ENCODE measurements at regions not wholly inside any gene's neighbourhood (a gene's known extent, or its start where the extent isn't known, plus 50 kb on each side); places are given as distances from the start of the nearest gene placed in this dataset.

- no peaks in the 10 kb centered on the region for H3K27me3 ChIP-seq (ENCODE audit: control insufficient read depth, insufficient read depth, low read length)
- H3K4me3 ChIP-seq (ENCODE audit: low read depth in 2 of 2, low read length in 2 of 2): no peak overlapping the region
- ATAC-seq: no peak
- BruUV-seq (replicated peaks): no TSS peak
- no peaks in the 10 kb centered on the region for H3K36me3 ChIP-seq (ENCODE audit: control insufficient read depth, insufficient read depth, low read length)
- ChIA-PET CTCF (no interaction called here), POLR2A (no interaction called here)
- in situ Hi-C loops (cut with HindIII; ENCODE audit: low pct_unique_long_range_greater_than_20kb, low sequenced_read_pairs): no loop called here
- H3K27ac ChIP-seq (ENCODE audit: low read length): no peak overlapping the region
- intact Hi-C loops (cut with micrococcal nuclease; ENCODE audit: unreplicated experiment): no loop called here
- DNase-seq (ENCODE audit: low read depth, low spot score): no peak
- no peaks in the 10 kb centered on the region for H3K9me3 ChIP-seq (ENCODE audit: control insufficient read depth, insufficient read depth, low read depth, low read length)
- no peak for TF ChIP-seq REST (IDR thresholded peaks at IDR 0.05; ENCODE audit: insufficient read depth in 1 of 2, low read depth in 2 of 2, low read length in 1 of 2)
- no peak for TF ChIP-seq SIN3A (IDR thresholded peaks at IDR 0.05; ENCODE audit: borderline replicate concordance, insufficient read depth, low read depth, low read length)
- TF ChIP-seq CTCF (IDR thresholded peaks at IDR 0.05): no peak
- no peak for TF ChIP-seq TCF7L2 (IDR thresholded peaks at IDR 0.05; ENCODE audit: low read depth, low read length)
- TF ChIP-seq POLR2AphosphoS5 (IDR thresholded peaks at IDR 0.05; ENCODE audit: low read depth, low read length): no peak
- H3K4me1 ChIP-seq (ENCODE audit: control insufficient read depth, insufficient read depth, low read length): no peaks in the 10 kb centered on the region
Measured at GRCh38 chr12:92556141-92556540, 146.6 kb upstream of the PLEKHG7 start.

GRCh38 chr12:92554158-92555073, 148.4 kb upstream of the PLEKHG7 start:
- no peak for TF ChIP-seq CTCF (IDR thresholded peaks at IDR 0.05)
- TF ChIP-seq TCF7L2 (IDR thresholded peaks at IDR 0.05; ENCODE audit: low read depth, low read length): no peak
- intact Hi-C loops (cut with micrococcal nuclease; ENCODE audit: unreplicated experiment): no loop called here
- ChIA-PET CTCF (no interaction called here), POLR2A (no interaction called here)
- no peak overlapping the region for H3K27ac ChIP-seq (ENCODE audit: low read length)
- ATAC-seq: no peak
- H3K4me3 ChIP-seq (ENCODE audit: low read depth in 2 of 2, low read length in 2 of 2): no peak overlapping the region
- no peaks in the 10 kb centered on the region for H3K36me3 ChIP-seq (ENCODE audit: control insufficient read depth, insufficient read depth, low read length)
- no peaks in the 10 kb centered on the region for H3K9me3 ChIP-seq (ENCODE audit: control insufficient read depth, insufficient read depth, low read depth, low read length)
- no peak for DNase-seq (ENCODE audit: low read depth, low spot score)
- no peaks in the 10 kb centered on the region for H3K27me3 ChIP-seq (ENCODE audit: control insufficient read depth, insufficient read depth, low read length)
- no peaks in the 10 kb centered on the region for H3K4me1 ChIP-seq (ENCODE audit: control insufficient read depth, insufficient read depth, low read length)
- no TSS peak for BruUV-seq (replicated peaks)
- in situ Hi-C loops (cut with HindIII; ENCODE audit: low pct_unique_long_range_greater_than_20kb, low sequenced_read_pairs): no loop called here
